SK-N-SH (cell line): ENCODE measurements at regions not wholly inside any gene's neighbourhood (a gene's known extent, or its start where the extent isn't known, plus 50 kb on each side); places are given as distances from the start of the nearest gene placed in this dataset.

Source experiments
- CHD2 ChIP-seq: fragments of 150-350 bp; IDR thresholded peaks from 2 replicates; pipeline ENCODE4 v1.6.1; 2018; ENCODE audit warnings: low read length; ENCODE audit not compliant: partially characterized antibody
- EP300 ChIP-seq, 2 experiments: IDR thresholded peaks; 2 replicates each; pipeline versions ENCODE4 v1.4.0 to v1.6.1; 2012; ENCODE audit warnings: borderline replicate concordance in 1 of 2, low read depth in 1 of 2, low read length in 1 of 2
- FOXJ3 ChIP-seq: sonication (generic); formaldehyde crosslinking; IDR thresholded peaks from 2 replicates; pipeline ENCODE4 v1.5.1; 2020; ENCODE audit warnings: mild to moderate bottlenecking, missing genetic modification reagents
- GABPA ChIP-seq: IDR thresholded peaks from 2 replicates; pipeline ENCODE4 v1.4.0; 2012; ENCODE audit warnings: low read depth, mild to moderate bottlenecking
- RCOR1 ChIP-seq: fragments of 150-350 bp; IDR thresholded peaks from 2 replicates; pipeline ENCODE4 v1.6.1; 2017; ENCODE audit warnings: antibody characterized with exemption, low read length
- TAF1 ChIP-seq: IDR thresholded peaks from 2 replicates; pipeline ENCODE4 v1.6.1; 2012; ENCODE audit warnings: low read depth, mild to moderate bottlenecking, low read length, moderate library complexity, borderline replicate concordance
- TF ChIP-seq, protein P1 (sequence below): fragments of 200-600 bp; sonication (generic); IDR thresholded peaks from 2 replicates; pipeline ENCODE4 v1.6.1; 2017; ENCODE audit warnings: antibody characterized with exemption, mild to moderate bottlenecking, moderate library complexity

DNA sequence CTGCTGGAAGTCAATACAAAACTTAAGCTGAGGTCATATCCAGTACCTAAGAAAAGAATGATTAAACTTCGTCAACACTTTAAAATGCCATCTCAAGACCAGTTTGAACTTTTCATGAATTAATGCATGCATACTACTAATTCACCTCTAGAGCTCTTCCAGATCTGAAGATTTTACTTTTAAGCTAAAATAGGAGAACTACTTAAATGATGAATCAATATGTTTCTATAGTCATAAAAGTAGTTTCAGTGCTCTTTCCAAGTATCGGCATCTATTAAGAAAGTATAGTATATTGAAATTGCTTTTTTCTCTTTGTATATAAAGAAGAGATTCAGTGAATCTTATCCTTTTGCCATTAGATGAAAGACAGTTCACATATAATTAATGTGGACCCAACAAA, 1123.9 kb downstream of the PCDH9 start:
- TF ChIP-seq, protein P1, sequence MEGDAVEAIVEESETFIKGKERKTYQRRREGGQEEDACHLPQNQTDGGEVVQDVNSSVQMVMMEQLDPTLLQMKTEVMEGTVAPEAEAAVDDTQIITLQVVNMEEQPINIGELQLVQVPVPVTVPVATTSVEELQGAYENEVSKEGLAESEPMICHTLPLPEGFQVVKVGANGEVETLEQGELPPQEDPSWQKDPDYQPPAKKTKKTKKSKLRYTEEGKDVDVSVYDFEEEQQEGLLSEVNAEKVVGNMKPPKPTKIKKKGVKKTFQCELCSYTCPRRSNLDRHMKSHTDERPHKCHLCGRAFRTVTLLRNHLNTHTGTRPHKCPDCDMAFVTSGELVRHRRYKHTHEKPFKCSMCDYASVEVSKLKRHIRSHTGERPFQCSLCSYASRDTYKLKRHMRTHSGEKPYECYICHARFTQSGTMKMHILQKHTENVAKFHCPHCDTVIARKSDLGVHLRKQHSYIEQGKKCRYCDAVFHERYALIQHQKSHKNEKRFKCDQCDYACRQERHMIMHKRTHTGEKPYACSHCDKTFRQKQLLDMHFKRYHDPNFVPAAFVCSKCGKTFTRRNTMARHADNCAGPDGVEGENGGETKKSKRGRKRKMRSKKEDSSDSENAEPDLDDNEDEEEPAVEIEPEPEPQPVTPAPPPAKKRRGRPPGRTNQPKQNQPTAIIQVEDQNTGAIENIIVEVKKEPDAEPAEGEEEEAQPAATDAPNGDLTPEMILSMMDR = no peak
- no peak for TF ChIP-seq RCOR1
- no peak for TF ChIP-seq EP300 (IDR thresholded peaks at IDR 0.05; ENCODE audit: borderline replicate concordance in 1 of 2, low read depth in 1 of 2, low read length in 1 of 2)
- TF ChIP-seq TAF1 = no peak
- TF ChIP-seq GABPA = no peak
- no peak for TF ChIP-seq FOXJ3 (CRISPR knock-in tag)
- TF ChIP-seq CHD2 = no peak
